Heart left ventricle (tissue), 16 donors: ENCODE measurements at regions not wholly inside any gene's neighbourhood (a gene's known extent, or its start where the extent isn't known, plus 50 kb on each side); places are given as distances from the start of the nearest gene placed in this dataset.

ENCODE experiments used
- ATAC-seq, 4 donors: fragments of 200-7000 bp; cut with Tn5 transposase; one replicate each; pipeline ENCODE4 v1.9.1; 2020 to 2022; ENCODE audit warnings: moderate library complexity in 4 of 4, mild to moderate bottlenecking in 3 of 4, moderate number of reproducible peaks in 1 of 4
- DNase-seq, 5 donors: peaks; one replicate each; pipeline ENCODE4 v3.0.0-alpha.2; 2020
- H3K27ac ChIP-seq, 12 donors: fragments of 200-600 bp; sonication (generic) in 4 of 12; one replicate each; pipeline versions ENCODE4 v1.5.0 to v1.8.0; 2016 to 2022; ENCODE audit warnings: mild to moderate bottlenecking in 2 of 12
- H3K27me3 ChIP-seq, 9 donors: fragments of 200-600 bp; sonication (generic) in 2 of 9; one replicate each; pipeline versions ENCODE4 v1.5.1 to v1.8.0; 2016 to 2022; ENCODE audit warnings: mild to moderate bottlenecking in 3 of 9
- H3K36me3 ChIP-seq, 9 donors: fragments of 200-600 bp; sonication (generic) in 2 of 9; one replicate each; pipeline versions ENCODE4 v1.5.0 to v1.8.0; 2018 to 2022; ENCODE audit warnings: mild to moderate bottlenecking in 2 of 9
- H3K4me1 ChIP-seq, 12 donors: fragments of 200-600 bp; sonication (generic) in 4 of 12; one replicate each; pipeline versions ENCODE4 v1.5.0 to v1.8.0; 2016 to 2022; ENCODE audit warnings: mild to moderate bottlenecking in 3 of 12
- H3K4me3 ChIP-seq, 12 donors: fragments of 200-600 bp; sonication (generic) in 4 of 12; one replicate each; pipeline versions ENCODE4 v1.5.0 to v1.8.0; 2017 to 2022; ENCODE audit warnings: mild to moderate bottlenecking in 9 of 12, moderate library complexity in 4 of 12
- H3K9me3 ChIP-seq, 12 donors: fragments of 200-600 bp; sonication (generic) in 4 of 12; one replicate each; pipeline versions ENCODE4 v1.5.0 to v1.8.0; 2016 to 2022; ENCODE audit warnings: mild to moderate bottlenecking in 1 of 12
- CTCF ChIP-seq, 12 donors: fragments of 200-600 bp; sonication (generic) in 4 of 12; IDR thresholded peaks; one replicate each; pipeline versions ENCODE4 v1.5.0 to v1.8.0; 2018 to 2022; ENCODE audit warnings: antibody characterized with exemption in 12 of 12, mild to moderate bottlenecking in 5 of 12
- POLR2A ChIP-seq, 2 donors: fragments of 450-650 bp; IDR thresholded peaks; one replicate each; pipeline ENCODE4 v1.6.1; 2017; ENCODE audit warnings: antibody characterized with exemption in 2 of 2, mild to moderate bottlenecking in 2 of 2, moderate library complexity in 2 of 2
- WGBS, 4 donors: extraction: QIAGEN DNeasy Blood & Tissue Kit in 2 of 4; methylation state at CpG; one replicate each; pipeline versions ENCODE4 v1.1.5 to v1.1.7; 2013 to 2018; 5-methylcytosine and 5-hydroxymethylcytosine counted together
- intact Hi-C, 10 donors: fragments of 100-400 bp; cut with DNase I; formaldehyde crosslinking; loops; one replicate each; pipeline versions ENCODE4 v1.11.1 to v1.14.2; 2022
- donor health status: ischemic (EF 13 %, LVEDD 7.1; RV severe dilation, severe dysfunction).
- donor health status: healthy with polysubstance abuse.
- donor health status: DM: no; HTN: yes; CAD: no.
- donor health status: DM: no; HTN: no; CAD: no.
- donor health status: ischemic (EF 25% LVEDD 6.9; RV normal size, moderate dysfunction).
- donor health status: ischemic (EF 25% LVEDD 5.7; RV mildly dilated, moderate dysfunction).
- donor health status: healthy.
- donor health status: DM: yes; HTN: yes; CAD: no.
- donor health status: ischemic (EF 35%, LVEDD 5.7; RV mildly dilated, moderate dysfunction).
- donor health status: nonischemic (EF 11% LVEDD 7.7; RV severe dilation, severe dysfunction).
- donor health status: DM: yes; HTN: yes; CAD: no.
- donor health status: PGD.
- donor health status: ischemic (EF 29% LVEDD 5.4; RV normal size, mild dysfunction).
- donor health status: nonischemic (EF 23%, LVEDD 6.1; RV moderate dilation, normal function).

GRCh38 chr4:123830930-123831329, 434.3 kb downstream of the SPRY1 start:
- peaks cover 0 to 4% (median 0%) of the 10 kb centered on the region in 12 donors for H3K9me3 ChIP-seq
- peaks cover 0 to 63% (median 38%) of the 10 kb centered on the region in 12 donors for H3K4me1 ChIP-seq
- peak overlapping the region; percentile 79 to 99 (median 89) for H3K27ac ChIP-seq
- no peaks in the 10 kb centered on the region for H3K36me3 ChIP-seq
- WGBS, 4 donors = 57 to 63% (median 59%) methylated on average over 6 of the region's 6 CpGs
- intact Hi-C loops = loop anchor here in 4 of 10 donors (5.0 to 10.0 kb wide), 4 partner anchors 44 to 1046 kb away; partner anchors contain the start of gene SPRY1 (in 1 of the 4)
- ATAC-seq (no peak), DNase-seq (no peak)
- no peaks in the 10 kb centered on the region for H3K27me3 ChIP-seq
- no peak overlapping the region for H3K4me3 ChIP-seq
- TF ChIP-seq CTCF (IDR thresholded peaks at IDR 0.05) (no peak), POLR2A (IDR thresholded peaks at IDR 0.05) (no peak)

GRCh38 chr4:123832173-123833026, 435.8 kb downstream of the SPRY1 start:
- DNase-seq (peak; percentile 39 to 77 (median 75)), ATAC-seq (peak; percentile 90 to 93 (median 92))
- peaks cover 0 to 54% (median 33%) of the 10 kb centered on the region in 12 donors for H3K4me1 ChIP-seq
- TF ChIP-seq POLR2A (IDR thresholded peaks at IDR 0.05) (no peak), CTCF (IDR thresholded peaks at IDR 0.05) (no peak)
- peak overlapping the region; percentile 79 to 99 (median 89) for H3K27ac ChIP-seq
- H3K4me3 ChIP-seq = peak overlapping the region in 1 of 12 donors; percentile 9
- H3K9me3 ChIP-seq = peaks cover 0 to 4% (median 0%) of the 10 kb centered on the region in 12 donors
- intact Hi-C loops = loop anchor here in 4 of 10 donors (5.0 to 10.0 kb wide), 4 partner anchors 45 to 1048 kb away; partner anchors contain the start of gene SPRY1 (in 1 of the 4)
- H3K27me3 ChIP-seq = no peaks in the 10 kb centered on the region
- 20 to 30% (median 29%) methylated on average over 7 of the region's 7 CpGs for WGBS, 4 donors
- no peaks in the 10 kb centered on the region for H3K36me3 ChIP-seq

GRCh38 chr4:123833171-123833643, 436.6 kb downstream of the SPRY1 start:
- H3K4me3 ChIP-seq = no peak overlapping the region
- WGBS, 4 donors = 32 to 43% (median 37%) methylated on average over 2 of the region's 2 CpGs
- peaks cover 0 to 4% (median 0%) of the 10 kb centered on the region in 12 donors for H3K9me3 ChIP-seq
- no peak for ATAC-seq
- no peak for TF ChIP-seq POLR2A (IDR thresholded peaks at IDR 0.05)
- TF ChIP-seq CTCF (IDR thresholded peaks at IDR 0.05) = no peak
- H3K27me3 ChIP-seq = no peaks in the 10 kb centered on the region
- no peaks in the 10 kb centered on the region for H3K36me3 ChIP-seq
- peaks cover 0 to 47% (median 31%) of the 10 kb centered on the region in 12 donors for H3K4me1 ChIP-seq
- H3K27ac ChIP-seq = peak overlapping the region; percentile 79 to 99 (median 89)
- intact Hi-C loops = loop anchor here in 4 of 10 donors (5.0 to 10.0 kb wide), 4 partner anchors 46 to 1048 kb away; partner anchors contain the start of gene SPRY1 (in 1 of the 4)
- no peak for DNase-seq
